Astrocyte (in vitro differentiated cells and primary cell): ENCODE measurements at regions not wholly inside any gene's neighbourhood (a gene's known extent, or its start where the extent isn't known, plus 50 kb on each side); places are given as distances from the start of the nearest gene placed in this dataset.

ENCODE experiments used
- DNase-seq: peaks from one replicate; pipeline ENCODE4 v3.0.0-alpha.2; 2010; ENCODE audit warnings: low read depth
- FAIRE-seq: peaks from 2 replicates; lab custom pipeline; 2011; peaks lifted over from hg19 to GRCh38; lab: Jason Lieb, UNC
- H2AFZ ChIP-seq: 2 replicates; pipeline ENCODE4 v1.6.0; 2012; ENCODE audit warnings: low read depth, low read length, inconsistent platforms
- H3K27ac ChIP-seq: 2 replicates; pipeline ENCODE4 v1.5.1; 2011; ENCODE audit warnings: low read depth, low read length, inconsistent platforms
- H3K27me3 ChIP-seq: 2 replicates; pipeline ENCODE4 v1.6.0; 2011; ENCODE audit warnings: low read length, inconsistent platforms; ENCODE audit not compliant: insufficient read depth
- H3K36me3 ChIP-seq: 2 replicates; pipeline ENCODE4 v1.5.1; 2011; ENCODE audit warnings: low read length, inconsistent platforms; ENCODE audit not compliant: insufficient read depth
- H3K4me1 ChIP-seq: 2 replicates; pipeline ENCODE4 v1.5.1; 2011; ENCODE audit warnings: low read length, inconsistent platforms; ENCODE audit not compliant: insufficient read depth
- H3K4me2 ChIP-seq: 2 replicates; pipeline ENCODE4 v1.6.0; 2012; ENCODE audit warnings: low read length, inconsistent platforms
- H3K4me3 ChIP-seq: 2 replicates; pipeline ENCODE4 v1.5.1; 2011; ENCODE audit warnings: low read depth, mild to moderate bottlenecking, low read length, inconsistent platforms; ENCODE audit not compliant: insufficient read depth
- H3K79me2 ChIP-seq: 2 replicates; pipeline ENCODE4 v1.6.0; 2012; ENCODE audit warnings: mild to moderate bottlenecking, low read length, inconsistent platforms; ENCODE audit not compliant: insufficient read depth
- H3K9ac ChIP-seq: 2 replicates; pipeline ENCODE4 v1.6.0; 2012; ENCODE audit warnings: mild to moderate bottlenecking, low read length, inconsistent platforms
- H3K9me3 ChIP-seq: 2 replicates; pipeline ENCODE4 v1.5.1; 2012; ENCODE audit warnings: low read depth, mild to moderate bottlenecking, low read length, inconsistent platforms; ENCODE audit not compliant: insufficient read depth
- H4K20me1 ChIP-seq: 2 replicates; pipeline ENCODE4 v1.6.0; 2012; ENCODE audit warnings: low read length, inconsistent platforms; ENCODE audit not compliant: insufficient read depth
- H3K27ac Mint-ChIP-seq: one replicate; pipeline ENCODE4 v1.8.0; 2021; ENCODE audit warnings: mild to moderate bottlenecking, mixed read lengths; ENCODE audit not compliant: unreplicated experiment
- H3K27me3 Mint-ChIP-seq: one replicate; pipeline ENCODE4 v1.8.0; 2021; ENCODE audit warnings: low read depth, mixed read lengths; ENCODE audit not compliant: unreplicated experiment
- H3K36me3 Mint-ChIP-seq: one replicate; pipeline ENCODE4 v1.8.0; 2021; ENCODE audit warnings: low read depth, mixed read lengths; ENCODE audit not compliant: unreplicated experiment
- H3K4me1 Mint-ChIP-seq: one replicate; pipeline ENCODE4 v1.8.0; 2021; ENCODE audit warnings: low read depth, mixed read lengths; ENCODE audit not compliant: unreplicated experiment
- H3K4me3 Mint-ChIP-seq: one replicate; pipeline ENCODE4 v1.8.0; 2021; ENCODE audit warnings: mild to moderate bottlenecking, moderate library complexity, mixed read lengths; ENCODE audit not compliant: unreplicated experiment
- H3K9me3 Mint-ChIP-seq: one replicate; pipeline ENCODE4 v1.8.0; 2021; ENCODE audit warnings: mild to moderate bottlenecking, mixed read lengths; ENCODE audit not compliant: unreplicated experiment
- CTCF ChIP-seq: IDR thresholded peaks from 2 replicates; pipeline ENCODE4 v1.5.1; 2011; ENCODE audit warnings: low read depth, mild to moderate bottlenecking, inconsistent platforms, low read length, moderate library complexity; ENCODE audit not compliant: insufficient read depth
- EZH2 ChIP-seq: IDR thresholded peaks from 2 replicates; pipeline ENCODE4 v1.6.1; 2012; ENCODE audit warnings: mild to moderate bottlenecking, low read length, inconsistent platforms; ENCODE audit not compliant: insufficient read depth

GRCh38 chr17:77884967-77885641 is 73.4 kb upstream of the TNRC6C start:
- TF ChIP-seq CTCF (no peak), EZH2 (no peak)
- Histone ChIP-seq H3K27me3 (peaks cover 34% of the 10 kb centered on the region), H4K20me1 (peaks cover 8% of the 10 kb centered on the region), H2AFZ (no peak overlapping the region), H3K27ac (no peak overlapping the region), H3K4me1 (peaks cover 32% of the 10 kb centered on the region), H3K36me3 (no peaks in the 10 kb centered on the region), H3K4me3 (no peak overlapping the region), H3K9me3 (no peaks in the 10 kb centered on the region), H3K4me2 (no peak overlapping the region), H3K9ac (no peak overlapping the region), H3K79me2 (no peaks in the 10 kb centered on the region)
- Mint-ChIP-seq H3K27me3 (peaks cover 69% of the 10 kb centered on the region), H3K9me3 (peaks cover 4% of the 10 kb centered on the region), H3K27ac (no peak overlapping the region), H3K36me3 (no peaks in the 10 kb centered on the region), H3K4me3 (no peak overlapping the region), H3K4me1 (peaks cover 20% of the 10 kb centered on the region)
- DNase-seq (no peak), FAIRE-seq (no peak)

- H3K4me3 ChIP-seq: no peak overlapping the region
- no peak overlapping the region for H3K4me2 ChIP-seq
- H3K27ac Mint-ChIP-seq: no peak overlapping the region
- H3K9me3 ChIP-seq: no peaks in the 10 kb centered on the region
- peaks cover 20% of the 10 kb centered on the region for H3K4me1 Mint-ChIP-seq
- FAIRE-seq: no peak
- H3K36me3 Mint-ChIP-seq: no peaks in the 10 kb centered on the region
- no peak overlapping the region for H3K4me3 Mint-ChIP-seq
- no peak overlapping the region for H2AFZ ChIP-seq
- H4K20me1 ChIP-seq: peaks cover 8% of the 10 kb centered on the region
- peaks cover 75% of the 10 kb centered on the region for H3K27me3 Mint-ChIP-seq
- H3K9me3 Mint-ChIP-seq: peaks cover 4% of the 10 kb centered on the region
- no peak for TF ChIP-seq CTCF
- TF ChIP-seq EZH2: no peak
- peaks cover 32% of the 10 kb centered on the region for H3K4me1 ChIP-seq
- no peak overlapping the region for H3K27ac ChIP-seq
- H3K27me3 ChIP-seq: peaks cover 34% of the 10 kb centered on the region
- no peaks in the 10 kb centered on the region for H3K79me2 ChIP-seq
- no peak overlapping the region for H3K9ac ChIP-seq
- H3K36me3 ChIP-seq: no peaks in the 10 kb centered on the region
- DNase-seq: no peak
Measured at GRCh38 chr17:77885678-77886386, 72.7 kb upstream of the TNRC6C start.

DNA sequence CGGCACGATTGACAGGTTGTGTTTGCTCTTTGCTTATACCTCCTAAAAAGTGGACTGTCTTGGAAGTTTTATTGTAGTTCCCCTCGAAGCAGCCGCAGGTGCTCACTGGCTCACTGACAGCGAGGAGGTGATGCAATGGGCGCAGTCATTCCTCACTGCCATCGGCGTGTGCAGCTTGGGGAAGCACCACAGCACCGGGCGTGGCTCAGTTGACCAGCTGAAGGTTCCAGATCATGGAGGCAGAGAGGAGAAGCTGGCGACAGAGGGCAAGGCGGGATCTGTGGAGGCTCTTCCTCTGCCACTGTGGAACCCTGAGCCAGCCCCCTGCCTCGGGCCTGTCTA is 72.1 kb upstream of the TNRC6C start:
- no peak overlapping the region for H2AFZ ChIP-seq

More for the DNA sequence above, 72.1 kb upstream of the TNRC6C start:
- no peaks in the 10 kb centered on the region for H3K9me3 ChIP-seq
- Mint-ChIP-seq H3K4me1 (peaks cover 20% of the 10 kb centered on the region), H3K4me3 (no peak overlapping the region), H3K36me3 (no peaks in the 10 kb centered on the region), H3K9me3 (peaks cover 4% of the 10 kb centered on the region), H3K27me3 (peaks cover 79% of the 10 kb centered on the region), H3K27ac (no peak overlapping the region)
- H3K4me1 ChIP-seq: peaks cover 28% of the 10 kb centered on the region
- no peaks in the 10 kb centered on the region for H3K36me3 ChIP-seq
- DNase-seq: no peak
- H4K20me1 ChIP-seq: peaks cover 8% of the 10 kb centered on the region
- no peak overlapping the region for H3K4me3 ChIP-seq
- TF ChIP-seq EZH2: no peak
- TF ChIP-seq CTCF: no peak
- no peaks in the 10 kb centered on the region for H3K79me2 ChIP-seq
- no peak overlapping the region for H3K9ac ChIP-seq
- H3K27ac ChIP-seq: no peak overlapping the region
- H3K4me2 ChIP-seq: no peak overlapping the region
- peaks cover 34% of the 10 kb centered on the region for H3K27me3 ChIP-seq
- no peak for FAIRE-seq
